SW 1271 (cell line): ENCODE measurements at regions not wholly inside any gene's neighbourhood (a gene's known extent, or its start where the extent isn't known, plus 50 kb on each side); places are given as distances from the start of the nearest gene placed in this dataset.

Source experiments
- DNase-seq, 2 experiments: peaks; one replicate each; lab custom pipeline; 2025; lab: John Stamatoyannopoulos, UW

GRCh38 chr1:117678246-117678977 is 72.6 kb downstream of the TENT5C start:
- DNase-seq, result no peak

DNA sequence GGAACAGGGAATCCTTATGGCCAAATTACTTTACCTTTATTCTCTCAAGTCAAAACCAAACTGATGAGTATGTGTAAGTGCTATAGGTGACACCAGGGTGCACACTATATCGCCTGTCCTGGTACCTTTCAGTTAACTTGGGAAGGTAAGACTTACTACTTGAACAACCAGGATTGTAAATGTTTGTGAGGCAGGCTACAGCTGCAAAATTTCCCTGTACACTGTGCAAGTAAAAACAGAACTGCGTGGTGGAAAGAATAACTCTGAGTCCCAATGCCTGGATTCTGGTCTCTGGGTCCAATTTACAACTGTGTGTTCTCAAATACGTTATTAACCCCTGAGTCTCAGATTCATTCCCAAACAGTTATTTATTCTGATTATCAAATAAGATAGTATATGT is 73.5 kb downstream of the TENT5C start:
- DNase-seq, result no peak

DNA sequence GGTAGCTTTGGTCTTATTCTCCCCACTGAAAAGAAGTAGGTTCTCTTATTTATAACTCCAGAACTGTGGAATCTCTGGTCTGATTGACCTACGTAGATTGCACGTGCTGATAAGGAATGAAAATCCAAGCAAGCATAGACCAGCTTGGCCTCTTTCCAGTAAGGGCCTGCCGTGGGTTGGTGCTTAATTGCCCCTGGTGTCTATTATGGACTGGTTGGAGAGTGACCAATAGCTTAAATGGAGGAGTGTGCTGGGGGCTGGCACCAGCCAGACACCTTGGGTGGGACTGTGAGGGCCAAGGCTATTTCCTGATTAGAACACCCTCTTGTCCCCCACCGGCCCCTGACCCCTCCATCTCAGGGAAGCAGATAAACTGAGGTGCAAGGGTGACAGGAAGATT is 74.0 kb downstream of the TENT5C start:
- no peak for DNase-seq

DNA sequence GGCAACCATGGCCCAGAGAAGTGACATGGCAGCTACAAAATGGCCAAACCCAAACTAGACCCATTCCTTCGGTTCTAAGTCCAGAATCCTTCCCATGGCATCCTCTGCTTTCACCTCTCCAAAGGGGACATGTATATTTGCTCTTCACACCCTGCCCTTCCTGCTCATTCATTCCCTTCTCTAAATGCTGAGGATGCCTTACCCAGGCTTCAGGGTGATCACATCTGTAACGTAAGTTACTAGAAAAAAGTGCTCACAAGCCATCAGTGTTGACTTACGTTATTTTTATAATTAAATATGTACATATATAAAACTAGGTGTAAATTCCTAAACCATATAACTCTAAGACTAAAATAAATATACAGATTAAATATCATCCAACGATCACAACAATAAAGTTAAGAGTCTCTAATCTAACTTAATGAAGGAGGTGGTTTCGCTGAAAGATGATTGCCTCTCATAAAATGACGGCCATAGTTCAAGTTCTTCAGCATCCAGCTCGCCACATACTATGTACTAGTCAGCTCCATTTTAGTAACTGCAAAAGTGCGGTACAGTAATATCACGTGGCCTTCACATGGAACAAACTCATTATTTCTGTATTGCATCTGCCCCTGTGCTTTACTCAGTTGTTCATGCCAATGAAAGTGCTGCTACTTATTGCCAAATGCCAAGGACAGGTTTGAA is 74.6 kb downstream of the TENT5C start:
- no peak for DNase-seq

DNA sequence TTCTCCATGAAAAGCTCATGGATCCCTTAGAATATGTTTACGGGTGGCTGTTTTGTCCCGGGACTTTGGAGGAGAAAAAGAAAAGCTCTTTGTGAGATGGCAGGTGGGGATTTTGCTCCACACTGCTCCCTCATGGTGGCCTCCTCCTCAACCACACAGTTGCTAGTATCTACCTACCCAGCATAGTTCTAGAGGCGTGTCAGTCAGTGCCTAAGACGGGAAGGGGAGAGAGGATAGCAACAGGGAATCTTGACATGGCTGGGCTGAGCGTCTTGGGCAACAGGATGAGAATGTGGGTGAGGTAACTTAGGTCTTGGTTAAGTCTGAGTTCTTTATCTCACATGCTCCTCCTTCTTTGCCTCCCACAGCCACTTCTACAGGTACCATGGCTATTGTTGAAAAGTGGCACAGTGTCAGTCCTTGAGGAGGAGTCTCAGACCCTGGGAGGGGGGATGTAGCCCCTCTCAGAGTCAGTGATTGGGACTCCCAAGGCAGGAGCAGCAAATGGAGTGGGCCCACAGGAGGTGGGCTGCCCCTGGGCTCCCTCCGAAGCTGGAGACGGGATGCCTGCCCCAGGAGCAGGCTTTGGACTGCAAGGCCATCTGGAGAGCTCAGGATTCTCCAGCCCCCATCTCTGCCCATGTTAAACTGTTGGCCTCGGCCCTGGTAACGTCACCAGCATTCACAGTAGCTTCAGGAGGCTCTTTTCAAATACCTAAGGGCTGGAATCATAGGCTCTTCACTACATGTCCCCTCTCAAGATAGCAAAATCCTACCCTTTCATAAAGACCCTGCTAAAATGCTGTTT is 75.4 kb downstream of the TENT5C start:
- no peak for DNase-seq

GRCh38 chr1:117681901-117682250 is 76.0 kb downstream of the TENT5C start:
- DNase-seq, result no peak

DNA sequence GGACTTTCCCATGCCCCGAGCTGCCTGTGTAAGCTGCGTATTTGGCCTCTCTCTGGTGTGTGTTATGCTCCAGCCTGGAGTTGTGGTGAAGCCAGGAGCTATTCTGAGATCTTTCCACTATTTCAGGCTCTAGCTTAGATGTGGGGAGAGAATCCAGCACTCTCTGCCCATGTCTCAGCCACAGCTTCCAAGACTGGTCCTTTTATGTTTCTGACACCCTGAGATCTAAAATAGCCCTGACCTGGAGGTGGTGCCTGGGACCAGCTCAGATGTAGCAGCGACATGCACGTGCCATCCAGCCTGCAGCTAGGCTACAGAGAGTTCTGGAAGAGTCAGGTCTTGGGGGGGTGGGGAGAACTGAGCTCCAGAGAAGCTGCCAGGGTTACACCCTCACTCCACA is 76.5 kb downstream of the TENT5C start:
- DNase-seq, result no peak

- no peak for DNase-seq
These were observed 77.9 kb downstream of the TENT5C start for GRCh38 chr1:117683571-117684285.

GRCh38 chr1:117685936-117686806 is 80.3 kb downstream of the TENT5C start:
- DNase-seq, result no peak

DNA sequence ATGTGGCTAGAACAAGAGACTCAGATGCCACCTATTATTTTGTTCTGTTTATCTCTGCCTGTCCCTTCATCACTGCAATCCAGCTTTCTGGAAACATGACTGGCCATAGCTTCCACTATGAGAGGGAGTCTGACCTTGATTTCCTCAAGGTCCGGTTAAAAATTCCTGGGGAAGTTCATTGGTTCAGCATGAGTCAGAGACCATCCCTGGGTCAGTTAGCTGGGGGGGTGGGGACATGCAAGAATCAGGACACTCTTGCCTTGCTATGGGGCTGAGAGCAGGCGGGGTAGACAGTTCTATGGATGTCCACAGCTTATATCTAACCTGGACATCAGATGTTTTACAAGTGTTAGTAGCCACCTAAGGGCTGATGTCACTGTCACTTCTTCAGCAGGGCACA is 81.1 kb downstream of the TENT5C start:
- peak in 1 of 2 experiments; percentile 7 for DNase-seq

GRCh38 chr1:117689997-117690625 is 84.3 kb downstream of the TENT5C start:
- DNase-seq, result no peak

DNA sequence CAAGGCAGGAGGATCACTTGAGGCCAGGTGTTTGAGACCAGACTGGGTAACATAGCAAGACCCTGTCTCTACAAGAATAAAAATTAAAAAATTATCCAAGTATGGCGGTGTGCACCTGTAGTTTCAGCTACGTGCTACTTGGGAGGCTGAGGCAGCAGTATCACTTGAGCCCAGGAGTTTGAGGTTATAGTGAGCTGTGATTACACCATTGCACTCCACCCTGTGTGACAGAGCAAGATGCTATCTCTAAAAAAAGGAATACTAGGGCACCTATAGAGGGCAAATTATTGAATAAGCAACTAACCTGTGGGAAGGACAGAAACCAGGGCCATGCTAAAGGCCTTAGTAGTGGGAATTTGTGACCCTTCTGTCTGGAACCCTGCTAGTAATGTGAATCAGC is 86.1 kb downstream of the TENT5C start:
- no peak for DNase-seq

GRCh38 chr1:117694543-117694942 is 88.7 kb downstream of the TENT5C start:
- DNase-seq, result no peak

DNA sequence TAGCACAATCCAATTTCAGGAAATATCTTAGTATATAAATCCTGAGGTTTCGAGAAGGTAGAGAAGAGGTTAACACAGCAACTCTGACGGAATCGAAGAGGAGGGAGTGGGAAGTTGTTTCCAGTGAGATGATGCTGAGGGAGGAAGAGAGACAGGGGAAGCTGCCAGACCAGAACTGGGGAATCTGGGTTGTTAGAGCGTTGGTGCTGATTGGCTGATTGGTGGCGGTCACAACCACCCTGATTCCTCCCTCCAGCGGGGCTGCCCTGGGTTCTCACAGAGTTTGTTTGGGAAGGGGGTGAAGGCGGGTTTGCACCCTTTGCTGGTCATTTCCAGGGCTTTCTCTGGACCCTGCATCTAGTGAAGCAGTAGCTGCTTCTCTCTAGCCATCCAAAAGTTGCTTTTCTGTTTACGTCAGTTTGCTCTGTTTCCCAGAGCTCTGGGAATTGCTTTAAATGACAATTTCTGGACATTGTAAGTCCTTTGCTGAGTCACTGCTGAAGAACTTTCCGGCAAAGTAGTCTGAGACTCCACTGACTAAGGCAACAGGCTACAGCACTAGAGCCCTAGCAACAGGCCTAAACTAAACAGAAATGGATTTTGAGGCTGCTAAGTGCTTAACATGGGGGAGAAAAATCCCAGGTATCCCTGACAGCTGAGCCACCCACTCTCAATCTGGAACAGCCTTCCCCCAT is 90.1 kb downstream of the TENT5C start:
- no peak for DNase-seq

DNA sequence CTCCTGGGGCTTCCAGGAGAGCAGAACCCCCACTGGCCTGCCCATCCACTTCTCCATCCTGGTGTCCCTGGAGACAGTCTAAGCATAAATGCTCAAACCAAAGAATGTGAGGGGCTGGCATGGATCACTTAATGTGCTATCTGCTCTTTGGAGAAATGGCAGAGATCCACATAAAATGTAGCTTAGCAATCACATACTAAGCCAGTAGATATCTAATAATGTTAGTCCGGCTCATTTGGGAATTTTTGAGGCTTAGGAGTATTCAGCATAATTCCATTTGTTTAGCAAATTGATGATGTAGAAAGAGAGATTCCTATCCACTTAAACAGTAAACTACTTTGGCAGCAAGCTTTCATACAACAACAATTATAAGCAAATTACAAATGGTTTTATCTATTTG is 90.7 kb downstream of the TENT5C start:
- DNase-seq, result no peak

DNA sequence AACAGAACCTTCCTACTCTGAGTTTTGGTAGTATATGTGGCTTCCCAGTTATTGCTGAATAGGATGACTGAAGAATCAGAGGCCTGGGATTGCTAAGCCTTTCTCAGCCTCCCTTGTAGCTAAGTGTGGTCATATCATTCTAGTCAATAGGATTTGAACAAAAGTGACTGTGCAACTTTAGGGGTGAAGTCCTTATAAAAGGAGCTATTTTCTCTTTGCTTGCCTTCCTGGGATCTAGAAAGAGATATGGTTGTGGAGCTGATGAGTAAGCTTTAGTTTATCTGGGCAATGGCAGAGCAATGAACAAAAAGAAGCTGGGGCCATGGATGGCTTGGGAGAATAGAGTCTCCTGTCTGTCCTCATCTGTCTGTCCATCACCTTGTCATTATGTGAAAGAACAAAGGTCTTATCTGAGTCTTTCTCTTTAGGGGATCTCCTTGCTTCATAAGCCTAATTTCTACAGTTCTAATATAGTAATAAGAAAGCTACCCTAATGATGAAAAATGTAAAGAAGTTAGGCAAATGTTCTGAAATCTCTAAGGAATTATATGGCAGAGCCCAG is 91.5 kb downstream of the TENT5C start:
- no peak for DNase-seq

DNA sequence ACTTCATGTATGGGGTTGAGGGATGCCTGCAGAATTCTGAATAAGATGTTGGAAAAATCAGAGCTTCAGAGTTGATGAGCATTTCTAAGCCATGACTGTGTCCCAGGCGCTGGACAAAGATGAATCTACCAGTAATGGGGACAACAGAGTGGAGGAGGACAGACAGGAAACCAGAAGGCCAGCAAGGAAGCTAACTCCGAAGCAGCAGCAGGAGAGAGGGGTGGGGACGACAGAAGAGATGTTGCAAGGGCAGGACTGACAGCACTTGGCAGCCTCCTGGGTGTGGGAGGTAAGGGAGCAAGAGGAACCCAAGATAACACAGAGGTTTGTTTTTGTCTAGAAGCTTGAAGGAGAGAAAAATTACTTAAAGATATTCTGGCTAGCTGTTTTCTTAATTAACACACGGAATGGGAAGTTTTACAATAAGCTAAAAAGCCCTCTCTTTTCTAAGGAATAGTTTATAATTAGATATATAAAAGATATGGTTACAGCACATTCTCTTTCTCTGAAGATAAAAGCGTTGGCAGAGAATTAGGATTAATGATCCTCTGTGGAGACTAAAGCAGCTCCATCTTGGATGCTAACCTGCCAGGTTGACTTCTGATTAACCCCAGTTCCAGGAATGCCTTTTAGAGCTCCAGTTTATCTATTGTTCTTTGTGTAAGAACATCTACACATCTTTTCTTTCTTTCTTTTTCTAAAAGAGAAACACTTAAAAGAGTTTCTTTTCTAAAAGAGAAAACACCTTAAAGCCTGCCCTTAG is 92.7 kb downstream of the TENT5C start:
- DNase-seq, result no peak

DNA sequence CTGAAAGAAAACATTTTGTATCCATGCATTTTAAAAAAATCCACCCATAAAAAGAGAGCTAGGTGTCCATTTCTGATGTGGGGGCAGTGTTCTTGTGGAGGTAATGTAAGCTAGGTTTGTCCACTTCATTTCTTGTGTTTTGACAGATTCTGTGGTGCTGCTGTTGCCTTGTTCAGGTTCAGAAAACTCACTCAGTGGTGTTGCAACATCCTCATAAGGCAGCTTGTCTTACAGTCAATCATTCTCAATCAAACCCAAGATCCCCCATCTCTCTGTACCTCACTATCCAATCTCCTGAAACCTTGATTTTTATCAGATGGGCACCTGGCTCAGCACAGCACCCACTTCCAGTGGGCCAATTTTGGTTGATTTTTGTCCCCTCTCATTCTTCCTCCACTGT is 94.1 kb downstream of the TENT5C start:
- no peak for DNase-seq

DNA sequence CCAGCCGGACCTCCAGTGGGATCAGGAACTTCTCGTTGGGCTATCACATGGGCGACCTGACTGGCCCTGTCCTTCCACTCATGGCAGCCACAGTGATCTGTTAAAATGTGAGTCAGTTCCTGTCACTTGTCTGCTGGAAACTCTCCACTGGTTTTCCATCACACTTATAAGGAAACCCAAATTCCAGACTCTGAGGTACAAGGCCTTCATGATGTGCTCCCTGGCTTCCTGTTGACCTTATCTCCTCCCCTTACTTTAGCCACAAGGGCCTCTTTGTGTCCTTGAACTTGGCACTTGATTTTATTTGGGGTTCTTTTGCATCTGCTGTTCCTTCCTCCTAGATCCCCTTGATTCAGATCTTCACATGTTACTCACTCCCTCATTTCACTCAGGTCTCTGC is 96.8 kb downstream of the TENT5C start:
- no peak for DNase-seq
